ENCODE measurements at regions not wholly inside any gene's neighbourhood (a gene's known extent, or its start where the extent isn't known, plus 50 kb on each side); places are given as distances from the start of the nearest gene placed in this dataset.
"Not testable (repeated sequence)": the region's sequence is repeated elsewhere in the genome, so short reads cannot be mapped to it uniquely, and the experiment has no call there.

DNA sequence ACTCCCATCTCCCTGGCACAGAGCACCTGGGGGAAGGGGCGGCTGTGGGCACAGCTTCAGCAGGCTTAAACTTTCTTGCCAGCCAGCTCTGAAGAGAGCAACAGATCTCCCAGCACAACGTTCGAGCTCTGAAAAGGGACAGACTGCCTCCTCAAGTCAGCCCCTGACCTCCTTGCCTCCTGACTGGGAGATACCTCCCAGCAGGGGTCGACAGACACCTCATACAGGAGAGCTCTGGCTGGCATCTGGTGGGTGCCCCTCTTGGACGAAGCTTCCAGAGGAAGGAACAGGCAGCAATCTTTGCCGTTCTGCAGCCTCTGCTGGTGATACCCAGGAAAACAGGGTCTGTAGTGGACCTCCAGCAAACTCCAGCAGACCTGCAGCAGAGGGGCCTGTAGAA is 80.7 kb upstream of the ST3GAL6 start:
- not testable (repeated sequence) for TF ChIP-seq POLR2A, EP300 (IDR thresholded peaks at IDR 0.05)
- TF ChIP-seq, protein P1, sequence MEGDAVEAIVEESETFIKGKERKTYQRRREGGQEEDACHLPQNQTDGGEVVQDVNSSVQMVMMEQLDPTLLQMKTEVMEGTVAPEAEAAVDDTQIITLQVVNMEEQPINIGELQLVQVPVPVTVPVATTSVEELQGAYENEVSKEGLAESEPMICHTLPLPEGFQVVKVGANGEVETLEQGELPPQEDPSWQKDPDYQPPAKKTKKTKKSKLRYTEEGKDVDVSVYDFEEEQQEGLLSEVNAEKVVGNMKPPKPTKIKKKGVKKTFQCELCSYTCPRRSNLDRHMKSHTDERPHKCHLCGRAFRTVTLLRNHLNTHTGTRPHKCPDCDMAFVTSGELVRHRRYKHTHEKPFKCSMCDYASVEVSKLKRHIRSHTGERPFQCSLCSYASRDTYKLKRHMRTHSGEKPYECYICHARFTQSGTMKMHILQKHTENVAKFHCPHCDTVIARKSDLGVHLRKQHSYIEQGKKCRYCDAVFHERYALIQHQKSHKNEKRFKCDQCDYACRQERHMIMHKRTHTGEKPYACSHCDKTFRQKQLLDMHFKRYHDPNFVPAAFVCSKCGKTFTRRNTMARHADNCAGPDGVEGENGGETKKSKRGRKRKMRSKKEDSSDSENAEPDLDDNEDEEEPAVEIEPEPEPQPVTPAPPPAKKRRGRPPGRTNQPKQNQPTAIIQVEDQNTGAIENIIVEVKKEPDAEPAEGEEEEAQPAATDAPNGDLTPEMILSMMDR (IDR thresholded peaks at IDR 0.05): not testable (repeated sequence)

Measured in upper lobe of left lung (tissue), 4 donors.